HepG2 (cell line): ENCODE measurements at regions not wholly inside any gene's neighbourhood (a gene's known extent, or its start where the extent isn't known, plus 50 kb on each side); places are given as distances from the start of the nearest gene placed in this dataset.

Experiments used
- EZH2 ChIP-seq: conservative IDR thresholded peaks from 2 replicates; pipeline ENCODE4 v1.6.1; 2012; ENCODE audit warnings: mild to moderate bottlenecking, low read depth, low read length, moderate library complexity
- IRF9 ChIP-seq: sonication (generic); formaldehyde crosslinking; IDR thresholded peaks from 2 replicates; pipeline ENCODE4 v1.8.0; 2022; ENCODE audit warnings: missing genetic modification reagents, mild to moderate bottlenecking, borderline replicate concordance
- POLR2A ChIP-seq, 2 experiments: IDR thresholded peaks; 2 replicates each; pipeline ENCODE4 v1.6.1; 2011; ENCODE audit warnings: low read depth in 2 of 2, low read length in 2 of 2, mild to moderate bottlenecking in 1 of 2, moderate library complexity in 1 of 2; ENCODE audit not compliant: insufficient read depth in 1 of 2
- TCF7L2 ChIP-seq: IDR thresholded peaks from 2 replicates; pipeline ENCODE4 v1.6.1; 2011; ENCODE audit warnings: mild to moderate bottlenecking, low read depth, low read length, moderate library complexity
- ZNF274 ChIP-seq: sonication (generic); formaldehyde crosslinking; IDR thresholded peaks from 2 replicates; pipeline ENCODE4 v1.5.1; 2020; ENCODE audit warnings: mild to moderate bottlenecking, missing genetic modification reagents

GRCh38 chr15:66900586-66901310 lies 164.7 kb upstream of the SMAD3 start:
- TF ChIP-seq POLR2A (IDR thresholded peaks at IDR 0.05; ENCODE audit: insufficient read depth in 1 of 2, low read depth in 2 of 2, low read length in 2 of 2), result no peak
- TF ChIP-seq IRF9 (CRISPR knock-in tag), result no peak
- no peak for TF ChIP-seq ZNF274
- TF ChIP-seq EZH2, result no peak
- no peak for TF ChIP-seq TCF7L2
